Occipital lobe (tissue), 1 donor: ENCODE measurements at regions not wholly inside any gene's neighbourhood (a gene's known extent, or its start where the extent isn't known, plus 50 kb on each side); places are given as distances from the start of the nearest gene placed in this dataset.

Experiments
- DNase-seq: peaks from one replicate; lab custom pipeline; 2025; lab: John Stamatoyannopoulos, UW

GRCh38 chr2:122388208-122388607 lies 632.8 kb downstream of the TSN start:
- DNase-seq = no peak

GRCh38 chr2:122389694-122390093 lies 634.2 kb downstream of the TSN start:
- peak; percentile 4 for DNase-seq

GRCh38 chr2:122390406-122390805 lies 635.0 kb downstream of the TSN start:
- DNase-seq = no peak

- no peak for DNase-seq
Observed at GRCh38 chr2:122391726-122392125, 636.3 kb downstream of the TSN start.

GRCh38 chr2:122395687-122396086 lies 640.2 kb downstream of the TSN start:
- no peak for DNase-seq

- no peak for DNase-seq
Observed at GRCh38 chr2:122411231-122411630, 655.8 kb downstream of the TSN start.

- no peak for DNase-seq
Observed at GRCh38 chr2:122412360-122412759, 656.9 kb downstream of the TSN start.

- no peak for DNase-seq
Observed at GRCh38 chr2:122414902-122415301, 659.5 kb downstream of the TSN start.

- DNase-seq = no peak
Observed at GRCh38 chr2:122417114-122417513, 661.7 kb downstream of the TSN start.

GRCh38 chr2:122421775-122422174 lies 666.3 kb downstream of the TSN start:
- DNase-seq = no peak

GRCh38 chr2:122422384-122422991 lies 667.0 kb downstream of the TSN start:
- no peak for DNase-seq

- no peak for DNase-seq
Observed at GRCh38 chr2:122423934-122424333, 668.5 kb downstream of the TSN start.

- DNase-seq = no peak
Observed at GRCh38 chr2:122433123-122433754, 677.8 kb downstream of the TSN start.

GRCh38 chr2:122445003-122445402 lies 689.6 kb downstream of the TSN start:
- DNase-seq = no peak

GRCh38 chr2:122446761-122447160 lies 691.3 kb downstream of the TSN start:
- DNase-seq = no peak

GRCh38 chr2:122447237-122447636 lies 691.8 kb downstream of the TSN start:
- no peak for DNase-seq

GRCh38 chr2:122451040-122451439 lies 695.6 kb downstream of the TSN start:
- no peak for DNase-seq

- DNase-seq = no peak
Observed at GRCh38 chr2:122451697-122452096, 696.2 kb downstream of the TSN start.

- DNase-seq = no peak
Observed at GRCh38 chr2:122469147-122469546, 713.7 kb downstream of the TSN start.

GRCh38 chr2:122471753-122472152 lies 716.3 kb downstream of the TSN start:
- DNase-seq = no peak

GRCh38 chr2:122478117-122478516 lies 722.7 kb downstream of the TSN start:
- DNase-seq = no peak

GRCh38 chr2:122478771-122479170 lies 723.3 kb downstream of the TSN start:
- DNase-seq = no peak

- no peak for DNase-seq
Observed at GRCh38 chr2:122480501-122481243, 725.2 kb downstream of the TSN start.
